Panc1 (cell line): ENCODE measurements at regions not wholly inside any gene's neighbourhood (a gene's known extent, or its start where the extent isn't known, plus 50 kb on each side); places are given as distances from the start of the nearest gene placed in this dataset.
"Not testable (repeated sequence)": the region's sequence is repeated elsewhere in the genome, so short reads cannot be mapped to it uniquely, and the experiment has no call there.

Experiments
- ATAC-seq: fragments of 200-7000 bp; cut with Tn5 transposase; 2 replicates; pipeline ENCODE4 v1.9.1; 2020; ENCODE audit warnings: mild to moderate bottlenecking, moderate library complexity
- BruUV-seq: library from RNA; stranded (reverse); fragments of 400-500 nt; replicated peaks from 2 replicates; lab custom pipeline; 2021; lab: Mats Ljungman, UMichigan
- CTCF ChIA-PET: fragments of 300-600 bp; sonication (Branson Sonifier 250); formaldehyde crosslinking; loops from one replicate; lab custom pipeline; 2022; ENCODE audit warnings: antibody characterized with exemption; lab: Charles Lee
- POLR2A ChIA-PET: fragments of 300-600 bp; sonication (Branson Sonifier 250); formaldehyde crosslinking; loops from one replicate; lab custom pipeline; 2022; ENCODE audit warnings: antibody characterized with exemption; lab: Charles Lee
- DNase-seq: peaks from one replicate; pipeline ENCODE4 v3.0.0-alpha.2; 2010; ENCODE audit warnings: low read depth, low spot score
- H3K27ac ChIP-seq: 2 replicates; pipeline ENCODE4 v1.5.1; 2011; ENCODE audit warnings: mild to moderate bottlenecking, low read length, inconsistent platforms
- H3K27me3 ChIP-seq: fragments of 200-500 bp; sonication (Bioruptor generic); 2 replicates; pipeline ENCODE4 v1.6.0; 2014; ENCODE audit warnings: low read length, inconsistent platforms; ENCODE audit not compliant: control insufficient read depth, insufficient read depth
- H3K36me3 ChIP-seq: fragments of 200-500 bp; sonication (Bioruptor generic); 2 replicates; pipeline ENCODE4 v1.5.1; 2014; ENCODE audit warnings: inconsistent platforms, mild to moderate bottlenecking, low read length, moderate library complexity; ENCODE audit not compliant: control insufficient read depth, insufficient read depth
- H3K4me1 ChIP-seq: 2 replicates; pipeline ENCODE4 v1.5.1; 2011; ENCODE audit warnings: inconsistent platforms, mild to moderate bottlenecking, low read length, moderate library complexity; ENCODE audit not compliant: control insufficient read depth, insufficient read depth
- H3K4me3 ChIP-seq, 2 experiments: 2 replicates each; pipeline ENCODE4 v1.5.1; 2011 to 2012; ENCODE audit warnings: low read depth in 2 of 2, low read length in 2 of 2, mild to moderate bottlenecking in 2 of 2, inconsistent platforms in 1 of 2, moderate library complexity in 1 of 2
- H3K9me3 ChIP-seq: fragments of 200-500 bp; sonication (Bioruptor generic); 2 replicates; pipeline ENCODE4 v1.5.1; 2014; ENCODE audit warnings: low read depth, mild to moderate bottlenecking, inconsistent platforms, low read length, moderate library complexity; ENCODE audit not compliant: control insufficient read depth, insufficient read depth
- POLR2AphosphoS5 ChIP-seq: IDR thresholded peaks from 2 replicates; pipeline ENCODE4 v1.6.1; 2012; ENCODE audit warnings: mild to moderate bottlenecking, low read depth, low read length, moderate library complexity
- SIN3A ChIP-seq: IDR thresholded peaks from 2 replicates; pipeline ENCODE4 v1.6.1; 2012; ENCODE audit warnings: low read depth, mild to moderate bottlenecking, low read length, moderate library complexity, borderline replicate concordance; ENCODE audit not compliant: insufficient read depth
- TCF7L2 ChIP-seq: IDR thresholded peaks from 2 replicates; pipeline ENCODE4 v1.6.1; 2011; ENCODE audit warnings: mild to moderate bottlenecking, low read depth, low read length, inconsistent platforms
- in situ Hi-C: cut with HindIII; loops from 2 replicates; pipeline ENCODE4 v1.10.0; 2016; ENCODE audit warnings: low sequenced_read_pairs, low pct_unique_long_range_greater_than_20kb
- intact Hi-C: fragments of 100-400 bp; cut with micrococcal nuclease; formaldehyde crosslinking; loops from one replicate; pipeline ENCODE4 v1.10.0; 2022; ENCODE audit not compliant: unreplicated experiment
- TF ChIP-seq, protein P1 (sequence below): fragments of 450-650 bp; IDR thresholded peaks from 2 replicates; pipeline ENCODE4 v1.5.1; 2017; ENCODE audit warnings: mild to moderate bottlenecking
- TF ChIP-seq, protein P2 (sequence below), 2 experiments: IDR thresholded peaks; 2 replicates each; pipeline ENCODE4 v1.6.1; 2011 to 2012; ENCODE audit warnings: low read depth in 2 of 2, control low read depth in 1 of 2, low read length in 1 of 2, mild to moderate bottlenecking in 1 of 2, moderate library complexity in 1 of 2; ENCODE audit not compliant: insufficient read depth in 1 of 2

DNA sequence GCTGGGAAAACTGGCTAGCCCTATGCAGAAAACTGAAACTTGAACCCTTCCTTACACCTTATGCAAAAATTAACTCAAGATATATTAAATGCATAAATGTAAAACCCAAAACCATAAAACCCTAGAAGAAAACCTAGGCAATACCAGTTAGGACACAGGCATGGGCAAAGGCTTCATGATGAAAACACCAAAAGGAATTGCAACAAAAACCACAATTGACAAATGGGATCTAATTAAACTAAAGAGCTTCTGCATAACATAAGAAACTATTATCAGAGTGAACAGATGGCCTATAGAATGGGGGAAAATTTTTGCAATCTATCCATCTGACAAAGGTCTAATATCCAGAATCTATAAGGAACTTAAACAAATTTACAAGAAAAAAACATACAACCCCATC lies 192.9 kb upstream of the SLC7A11 start:
- ATAC-seq, DNase-seq, in situ Hi-C loops, H3K27me3 ChIP-seq, H3K36me3 ChIP-seq, BruUV-seq, H3K4me3 ChIP-seq, H3K9me3 ChIP-seq, H3K4me1 ChIP-seq, CTCF ChIA-PET, POLR2A ChIA-PET, intact Hi-C loops, H3K27ac ChIP-seq: not testable (repeated sequence)

DNA sequence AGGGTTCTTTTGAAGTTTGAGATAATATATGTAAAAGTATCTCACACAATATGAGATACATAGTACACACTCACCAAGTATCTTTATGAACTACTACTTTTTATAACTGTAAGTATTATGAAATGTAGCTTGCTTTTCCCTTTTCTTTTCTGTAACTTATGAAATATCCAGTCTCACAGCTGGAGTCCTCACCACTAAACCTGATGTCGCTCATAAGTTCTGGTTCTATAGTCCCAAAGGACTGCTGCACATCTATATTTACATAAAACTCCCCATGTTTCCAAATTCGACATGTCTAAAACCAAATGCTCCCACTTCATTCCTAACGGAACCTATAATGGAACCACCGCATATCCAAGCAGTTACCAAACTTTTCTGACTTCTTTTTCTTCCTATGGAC lies 186.5 kb upstream of the SLC7A11 start:
- DNase-seq (no peak), ATAC-seq (no peak)
- Histone ChIP-seq H3K9me3 (no peaks in the 10 kb centered on the region), H3K36me3 (no peaks in the 10 kb centered on the region), H3K27me3 (no peaks in the 10 kb centered on the region), H3K4me3 (no peak overlapping the region), H3K27ac (no peak overlapping the region), H3K4me1 (no peaks in the 10 kb centered on the region)
- POLR2A ChIA-PET: no interaction called here
- intact Hi-C loops: no loop called here
- in situ Hi-C loops: no loop called here
- TF ChIP-seq, protein P1, sequence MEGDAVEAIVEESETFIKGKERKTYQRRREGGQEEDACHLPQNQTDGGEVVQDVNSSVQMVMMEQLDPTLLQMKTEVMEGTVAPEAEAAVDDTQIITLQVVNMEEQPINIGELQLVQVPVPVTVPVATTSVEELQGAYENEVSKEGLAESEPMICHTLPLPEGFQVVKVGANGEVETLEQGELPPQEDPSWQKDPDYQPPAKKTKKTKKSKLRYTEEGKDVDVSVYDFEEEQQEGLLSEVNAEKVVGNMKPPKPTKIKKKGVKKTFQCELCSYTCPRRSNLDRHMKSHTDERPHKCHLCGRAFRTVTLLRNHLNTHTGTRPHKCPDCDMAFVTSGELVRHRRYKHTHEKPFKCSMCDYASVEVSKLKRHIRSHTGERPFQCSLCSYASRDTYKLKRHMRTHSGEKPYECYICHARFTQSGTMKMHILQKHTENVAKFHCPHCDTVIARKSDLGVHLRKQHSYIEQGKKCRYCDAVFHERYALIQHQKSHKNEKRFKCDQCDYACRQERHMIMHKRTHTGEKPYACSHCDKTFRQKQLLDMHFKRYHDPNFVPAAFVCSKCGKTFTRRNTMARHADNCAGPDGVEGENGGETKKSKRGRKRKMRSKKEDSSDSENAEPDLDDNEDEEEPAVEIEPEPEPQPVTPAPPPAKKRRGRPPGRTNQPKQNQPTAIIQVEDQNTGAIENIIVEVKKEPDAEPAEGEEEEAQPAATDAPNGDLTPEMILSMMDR: no peak
- TF ChIP-seq TCF7L2: no peak
- TF ChIP-seq SIN3A: no peak
- TF ChIP-seq POLR2AphosphoS5: no peak
- TF ChIP-seq, protein P2, sequence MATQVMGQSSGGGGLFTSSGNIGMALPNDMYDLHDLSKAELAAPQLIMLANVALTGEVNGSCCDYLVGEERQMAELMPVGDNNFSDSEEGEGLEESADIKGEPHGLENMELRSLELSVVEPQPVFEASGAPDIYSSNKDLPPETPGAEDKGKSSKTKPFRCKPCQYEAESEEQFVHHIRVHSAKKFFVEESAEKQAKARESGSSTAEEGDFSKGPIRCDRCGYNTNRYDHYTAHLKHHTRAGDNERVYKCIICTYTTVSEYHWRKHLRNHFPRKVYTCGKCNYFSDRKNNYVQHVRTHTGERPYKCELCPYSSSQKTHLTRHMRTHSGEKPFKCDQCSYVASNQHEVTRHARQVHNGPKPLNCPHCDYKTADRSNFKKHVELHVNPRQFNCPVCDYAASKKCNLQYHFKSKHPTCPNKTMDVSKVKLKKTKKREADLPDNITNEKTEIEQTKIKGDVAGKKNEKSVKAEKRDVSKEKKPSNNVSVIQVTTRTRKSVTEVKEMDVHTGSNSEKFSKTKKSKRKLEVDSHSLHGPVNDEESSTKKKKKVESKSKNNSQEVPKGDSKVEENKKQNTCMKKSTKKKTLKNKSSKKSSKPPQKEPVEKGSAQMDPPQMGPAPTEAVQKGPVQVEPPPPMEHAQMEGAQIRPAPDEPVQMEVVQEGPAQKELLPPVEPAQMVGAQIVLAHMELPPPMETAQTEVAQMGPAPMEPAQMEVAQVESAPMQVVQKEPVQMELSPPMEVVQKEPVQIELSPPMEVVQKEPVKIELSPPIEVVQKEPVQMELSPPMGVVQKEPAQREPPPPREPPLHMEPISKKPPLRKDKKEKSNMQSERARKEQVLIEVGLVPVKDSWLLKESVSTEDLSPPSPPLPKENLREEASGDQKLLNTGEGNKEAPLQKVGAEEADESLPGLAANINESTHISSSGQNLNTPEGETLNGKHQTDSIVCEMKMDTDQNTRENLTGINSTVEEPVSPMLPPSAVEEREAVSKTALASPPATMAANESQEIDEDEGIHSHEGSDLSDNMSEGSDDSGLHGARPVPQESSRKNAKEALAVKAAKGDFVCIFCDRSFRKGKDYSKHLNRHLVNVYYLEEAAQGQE (IDR thresholded peaks at IDR 0.05; ENCODE audit: insufficient read depth in 1 of 2, low read depth in 2 of 2, low read length in 1 of 2): no peak
- no TSS peak for BruUV-seq
- CTCF ChIA-PET: no interaction called here

DNA sequence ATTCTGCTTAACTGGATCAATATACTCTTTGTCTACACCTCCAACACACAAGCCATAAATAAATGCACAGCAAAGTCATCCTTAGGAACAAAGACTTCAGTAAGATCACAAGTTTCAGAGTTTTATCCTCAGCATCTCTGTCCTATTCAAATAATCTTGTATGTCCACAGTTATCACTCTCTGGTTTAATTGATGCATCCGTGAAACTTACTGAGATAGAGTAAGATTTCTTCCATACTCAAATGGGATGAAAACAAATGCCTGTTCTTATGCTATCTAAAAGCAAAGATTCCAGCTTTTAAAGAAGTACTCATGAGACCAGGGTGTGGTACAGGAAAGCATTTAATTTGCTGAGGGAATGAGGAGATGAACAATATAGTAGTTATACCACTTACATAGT lies 184.6 kb upstream of the SLC7A11 start:
- Histone ChIP-seq H3K4me3 (no peak overlapping the region), H3K4me1 (no peaks in the 10 kb centered on the region), H3K36me3 (no peaks in the 10 kb centered on the region), H3K27ac (no peak overlapping the region), H3K27me3 (no peaks in the 10 kb centered on the region), H3K9me3 (no peaks in the 10 kb centered on the region)
- no TSS peak for BruUV-seq
- in situ Hi-C loops: no loop called here
- TF ChIP-seq, protein P2 (IDR thresholded peaks at IDR 0.05; ENCODE audit: insufficient read depth in 1 of 2, low read depth in 2 of 2, low read length in 1 of 2): no peak
- no peak for TF ChIP-seq POLR2AphosphoS5
- TF ChIP-seq, protein P1: no peak
- ChIA-PET CTCF (no interaction called here), POLR2A (no interaction called here)
- intact Hi-C loops: no loop called here
- ATAC-seq (no peak), DNase-seq (no peak)
